HEK293T (cell line): ENCODE measurements at regions not wholly inside any gene's neighbourhood (a gene's known extent, or its start where the extent isn't known, plus 50 kb on each side); places are given as distances from the start of the nearest gene placed in this dataset.
A peak's percentile ranks its signal among the peaks of the same experiment; 100 is the strongest.

Experiments used
- CTCF ChIA-PET: fragments of 350-600 bp; formaldehyde crosslinking; extraction: SDS; loops from one replicate; lab custom pipeline; 2021; ENCODE audit warnings: antibody characterized with exemption, inconsistent platforms; lab: Yijun Ruan, JAX
- POLR2A ChIA-PET: fragments of 350-600 bp; formaldehyde crosslinking; extraction: SDS; loops from one replicate; lab custom pipeline; 2020; ENCODE audit warnings: antibody characterized with exemption, inconsistent platforms; lab: Yijun Ruan, JAX
- DNase-seq: peaks from one replicate; pipeline ENCODE4 v3.0.0; 2012; ENCODE audit warnings: mixed read lengths; ENCODE audit errors: extremely low spot score
- ARNT ChIP-seq: fragments of 450-650 bp; IDR thresholded peaks from 2 replicates; pipeline ENCODE4 v1.6.1; 2017; ENCODE audit warnings: mild to moderate bottlenecking
- BHLHE40 ChIP-seq: fragments of 450-650 bp; IDR thresholded peaks from 2 replicates; pipeline ENCODE4 v1.6.1; 2016; ENCODE audit warnings: mild to moderate bottlenecking, moderate library complexity, borderline replicate concordance
- CTBP1 ChIP-seq: fragments of 450-650 bp; IDR thresholded peaks from 2 replicates; pipeline ENCODE4 v1.6.1; 2016; ENCODE audit warnings: borderline replicate concordance
- ELF4 ChIP-seq: fragments of 450-650 bp; IDR thresholded peaks from 2 replicates; pipeline ENCODE4 v1.6.1; 2017; ENCODE audit warnings: antibody characterized with exemption
- FOXA1 ChIP-seq: fragments of 450-650 bp; IDR thresholded peaks from 2 replicates; pipeline ENCODE4 v1.6.1; 2016; ENCODE audit warnings: mild to moderate bottlenecking
- FOXK2 ChIP-seq: fragments of 450-650 bp; IDR thresholded peaks from 2 replicates; pipeline ENCODE4 v1.6.1; 2016; ENCODE audit warnings: mild to moderate bottlenecking
- FOXM1 ChIP-seq: fragments of 450-650 bp; IDR thresholded peaks from 2 replicates; pipeline ENCODE4 v1.6.1; 2017; ENCODE audit warnings: mild to moderate bottlenecking, borderline replicate concordance
- HDGF ChIP-seq: fragments of 450-650 bp; IDR thresholded peaks from 2 replicates; pipeline ENCODE4 v1.6.1; 2017; ENCODE audit warnings: antibody characterized with exemption, borderline replicate concordance
- L3MBTL2 ChIP-seq: fragments of 450-650 bp; conservative IDR thresholded peaks from 2 replicates; pipeline ENCODE4 v1.6.1; 2016; ENCODE audit warnings: mild to moderate bottlenecking
- LEF1 ChIP-seq: fragments of 450-650 bp; IDR thresholded peaks from 2 replicates; pipeline ENCODE4 v1.6.1; 2017; ENCODE audit warnings: mild to moderate bottlenecking, borderline replicate concordance
- NFRKB ChIP-seq: fragments of 450-650 bp; IDR thresholded peaks from 2 replicates; pipeline ENCODE4 v1.6.1; 2016; ENCODE audit warnings: mild to moderate bottlenecking, moderate library complexity
- SP1 ChIP-seq: fragments of 450-650 bp; IDR thresholded peaks from 2 replicates; pipeline ENCODE4 v1.6.1; 2017
- SUZ12 ChIP-seq: fragments of 450-650 bp; IDR thresholded peaks from 2 replicates; pipeline ENCODE4 v1.6.1; 2016; ENCODE audit warnings: mild to moderate bottlenecking
- TARDBP ChIP-seq: fragments of 450-650 bp; IDR thresholded peaks from 2 replicates; pipeline ENCODE4 v1.6.1; 2016
- ZNF384 ChIP-seq: fragments of 450-650 bp; IDR thresholded peaks from 2 replicates; pipeline ENCODE4 v1.6.1; 2016
- TF ChIP-seq, protein P1 (sequence below): fragments of 450-650 bp; IDR thresholded peaks from 2 replicates; pipeline ENCODE4 v1.6.1; 2016

DNA sequence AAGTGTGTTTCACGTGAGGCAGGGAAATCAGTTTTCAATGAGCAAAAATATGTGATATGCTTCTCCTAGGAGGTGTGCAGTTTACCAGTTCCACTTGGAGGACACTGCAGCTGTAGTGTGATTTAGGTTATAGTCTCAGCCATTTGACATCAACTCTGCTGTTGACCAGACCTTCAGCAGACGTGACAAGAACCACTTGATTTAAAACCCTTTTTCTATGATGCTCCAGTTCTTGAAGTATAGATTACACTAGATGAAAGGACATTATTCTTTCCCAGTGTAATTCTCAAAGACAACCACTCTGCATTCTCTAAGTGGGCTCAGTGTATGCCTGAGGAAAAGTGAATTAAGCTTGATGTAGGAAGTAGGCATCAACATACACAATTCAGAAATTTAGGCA, 480.8 kb downstream of the TBC1D32 start:
- no peak for DNase-seq
- ChIA-PET CTCF (no interaction called here), POLR2A (no interaction called here)
- no peak for TF ChIP-seq ARNT
- TF ChIP-seq LEF1 = no peak
- no peak for TF ChIP-seq FOXA1
- no peak for TF ChIP-seq SP1
- no peak for TF ChIP-seq ELF4
- no peak for TF ChIP-seq BHLHE40
- no peak for TF ChIP-seq TARDBP
- no peak for TF ChIP-seq SUZ12

DNA sequence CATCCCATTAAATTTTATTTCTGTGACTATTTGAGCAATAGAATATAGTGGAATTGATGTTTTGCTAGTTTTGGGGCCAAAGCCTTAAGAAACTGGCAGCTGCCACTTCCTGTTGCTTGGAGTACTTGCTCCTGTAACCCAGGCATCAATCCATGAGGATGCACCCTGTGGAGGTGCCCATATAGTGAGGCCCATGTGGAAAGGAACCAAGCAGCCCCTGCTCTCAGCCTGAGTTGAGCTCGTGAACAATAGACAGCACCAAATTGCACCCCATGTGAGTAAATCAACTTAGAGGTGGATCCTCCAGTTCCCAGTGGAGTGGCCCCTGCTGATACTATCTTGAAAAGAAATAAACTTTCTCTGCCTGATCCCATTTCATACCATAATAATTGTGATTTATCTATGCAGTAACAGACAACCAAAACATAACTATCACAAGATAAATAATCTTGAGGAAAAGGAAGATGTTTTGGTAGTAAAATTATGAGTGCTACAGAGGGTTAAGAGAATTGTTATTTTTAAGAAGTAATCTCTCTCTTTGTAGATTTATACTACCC, 481.9 kb downstream of the TBC1D32 start:
- DNase-seq = no peak
- ChIA-PET POLR2A (no interaction called here), CTCF (no interaction called here)
- TF ChIP-seq, protein P1, sequence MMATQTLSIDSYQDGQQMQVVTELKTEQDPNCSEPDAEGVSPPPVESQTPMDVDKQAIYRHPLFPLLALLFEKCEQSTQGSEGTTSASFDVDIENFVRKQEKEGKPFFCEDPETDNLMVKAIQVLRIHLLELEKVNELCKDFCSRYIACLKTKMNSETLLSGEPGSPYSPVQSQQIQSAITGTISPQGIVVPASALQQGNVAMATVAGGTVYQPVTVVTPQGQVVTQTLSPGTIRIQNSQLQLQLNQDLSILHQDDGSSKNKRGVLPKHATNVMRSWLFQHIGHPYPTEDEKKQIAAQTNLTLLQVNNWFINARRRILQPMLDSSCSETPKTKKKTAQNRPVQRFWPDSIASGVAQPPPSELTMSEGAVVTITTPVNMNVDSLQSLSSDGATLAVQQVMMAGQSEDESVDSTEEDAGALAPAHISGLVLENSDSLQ = peak; percentile 33; the same call in 1 of the 2 replicates
- no peak for TF ChIP-seq FOXM1
- no peak for TF ChIP-seq FOXA1
- no peak for TF ChIP-seq BHLHE40
- TF ChIP-seq HDGF = no peak

DNA sequence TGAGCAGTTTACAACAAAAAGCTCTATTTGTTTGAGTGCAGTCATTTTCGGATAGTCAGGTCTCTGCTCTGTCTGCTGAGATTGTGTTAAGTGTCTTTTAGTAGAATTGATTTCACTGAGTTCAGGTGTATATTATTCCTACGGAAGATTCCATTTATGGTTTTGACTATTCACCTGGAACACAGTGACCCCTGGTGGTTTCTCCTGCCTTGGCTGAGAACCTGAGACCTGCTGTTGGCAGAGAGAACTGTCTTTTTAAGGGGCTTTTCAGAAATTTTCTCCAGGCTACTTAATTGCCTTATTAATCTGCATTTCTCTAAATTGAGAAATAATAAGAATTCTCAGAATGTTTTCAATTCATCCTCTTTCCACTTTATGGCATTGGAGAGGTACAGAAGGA, 508.0 kb downstream of the TBC1D32 start:
- CTCF ChIA-PET = no interaction called here
- TF ChIP-seq L3MBTL2 (no peak), FOXM1 (no peak), CTBP1 (no peak), BHLHE40 (no peak), ELF4 (no peak), LEF1 (no peak), SP1 (no peak), HDGF (no peak), TARDBP (no peak), ARNT (no peak), FOXA1 (no peak), NFRKB (no peak), FOXK2 (no peak), SUZ12 (no peak), ZNF384 (no peak)
- TF ChIP-seq, protein P1 = no peak
- peak; percentile 49 for DNase-seq

DNA sequence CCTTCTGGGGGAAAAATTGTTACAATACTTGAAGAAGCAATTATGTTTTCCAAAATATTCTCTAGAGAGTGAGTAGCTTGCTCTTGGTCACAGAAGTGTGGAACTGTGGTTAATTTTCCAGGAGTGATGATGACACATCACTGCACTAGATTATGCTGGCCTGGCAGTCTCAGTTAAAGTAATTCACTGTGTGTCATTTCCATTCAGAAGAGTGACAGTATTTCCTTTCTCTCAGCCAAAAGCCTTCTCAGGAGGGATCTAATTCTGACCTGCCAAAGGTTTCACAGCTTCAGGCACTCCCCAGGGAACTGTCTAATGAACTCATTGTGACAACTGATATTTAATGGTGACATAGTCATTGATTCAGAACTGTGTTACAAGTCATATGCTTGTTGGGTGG, 517.5 kb downstream of the TBC1D32 start:
- no peak for DNase-seq
- CTCF ChIA-PET = no interaction called here
- POLR2A ChIA-PET = no interaction called here
- TF ChIP-seq ARNT (no peak), TARDBP (no peak), LEF1 (no peak), BHLHE40 (no peak), ELF4 (no peak), L3MBTL2 (no peak), SP1 (no peak), FOXM1 (no peak), SUZ12 (no peak), NFRKB (no peak)
- TF ChIP-seq, protein P1 = no peak

More for the DNA sequence above, 508.0 kb downstream of the TBC1D32 start:
- POLR2A ChIA-PET = no interaction called here

DNA sequence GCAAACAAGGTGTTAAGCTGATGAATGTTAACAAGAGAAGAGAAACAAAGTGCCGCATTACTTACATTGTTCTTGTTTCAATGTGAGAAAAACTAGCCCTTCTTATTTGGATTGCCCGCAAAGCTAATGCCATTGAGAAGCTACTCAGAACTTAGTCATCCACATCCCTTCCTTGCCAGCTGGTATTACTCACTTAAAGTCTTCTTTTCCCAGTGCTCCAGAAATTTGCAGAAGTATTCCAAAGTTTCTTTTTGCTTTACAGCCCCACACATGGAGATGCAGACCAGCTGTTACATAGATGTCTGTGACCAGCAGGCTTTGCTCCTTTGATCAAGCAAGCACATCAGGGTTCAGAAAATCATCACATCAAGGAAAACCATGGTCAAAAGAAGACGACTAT, 529.0 kb downstream of the TBC1D32 start:
- no peak for DNase-seq
- CTCF ChIA-PET = no interaction called here
- POLR2A ChIA-PET = no interaction called here
- TF ChIP-seq FOXM1 = no peak
- TF ChIP-seq, protein P1 = no peak
- no peak for TF ChIP-seq L3MBTL2
- TF ChIP-seq ARNT = no peak
- no peak for TF ChIP-seq CTBP1

DNA sequence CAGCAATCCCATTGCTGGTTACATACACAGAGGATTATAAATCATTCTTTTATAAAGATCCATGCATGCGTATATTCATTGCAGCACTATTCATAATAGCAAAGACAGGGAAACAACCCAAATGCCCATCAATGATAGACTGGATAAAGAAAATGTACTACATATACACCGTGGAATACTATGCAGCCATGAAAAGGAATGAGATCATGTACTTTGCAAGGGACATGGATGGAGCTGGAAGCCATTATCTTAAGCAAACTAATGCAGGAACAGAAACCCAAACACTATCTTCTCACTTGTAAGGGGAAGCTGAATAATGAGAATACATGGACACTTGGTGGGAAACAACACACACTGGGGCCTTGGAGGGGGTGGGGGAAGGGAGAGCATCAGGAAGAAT, 529.7 kb downstream of the TBC1D32 start:
- no peak for TF ChIP-seq FOXK2
- TF ChIP-seq SP1 = no peak
- no peak for TF ChIP-seq ELF4
- no peak for TF ChIP-seq CTBP1
- no peak for TF ChIP-seq ARNT
- no peak for TF ChIP-seq ZNF384
- TF ChIP-seq SUZ12 = no peak
- no peak for TF ChIP-seq FOXM1
- TF ChIP-seq L3MBTL2 = no peak
- TF ChIP-seq, protein P1 = no peak
- TF ChIP-seq LEF1 = no peak
- TF ChIP-seq BHLHE40 = no peak
- no peak for TF ChIP-seq HDGF
- no peak for TF ChIP-seq FOXA1
- TF ChIP-seq TARDBP = no peak
- no peak for TF ChIP-seq NFRKB
- ChIA-PET CTCF (no interaction called here), POLR2A (no interaction called here)
- no peak for DNase-seq
